Kidney epithelial cell (primary cell): ENCODE measurements at regions not wholly inside any gene's neighbourhood (a gene's known extent, or its start where the extent isn't known, plus 50 kb on each side); places are given as distances from the start of the nearest gene placed in this dataset.

ENCODE experiments used
- DNase-seq: peaks from one replicate; pipeline ENCODE4 v3.0.0-alpha.2; 2010; ENCODE audit warnings: low read depth
- H3K27me3 ChIP-seq: 2 replicates; pipeline ENCODE4 v1.6.0; 2011; ENCODE audit warnings: low read length; ENCODE audit not compliant: control insufficient read depth, insufficient read depth
- H3K36me3 ChIP-seq: 2 replicates; pipeline ENCODE4 v1.5.1; 2011; ENCODE audit warnings: low read length; ENCODE audit not compliant: control insufficient read depth, insufficient read depth
- H3K4me3 ChIP-seq: 2 replicates; pipeline ENCODE4 v1.5.1; 2011; ENCODE audit warnings: low read depth, mild to moderate bottlenecking, control low read depth, low read length
- CTCF ChIP-seq: IDR thresholded peaks from 2 replicates; pipeline ENCODE4 v1.5.1; 2011; ENCODE audit warnings: mild to moderate bottlenecking, moderate library complexity, low read length, control low read depth, inconsistent platforms; ENCODE audit not compliant: insufficient read depth, poor library complexity, severe bottlenecking

GRCh38 chr18:60445341-60445740 is 72.8 kb upstream of the MC4R start:
- no peak for TF ChIP-seq CTCF
- no peaks in the 10 kb centered on the region for H3K36me3 ChIP-seq
- H3K27me3 ChIP-seq, result no peaks in the 10 kb centered on the region
- no peak overlapping the region for H3K4me3 ChIP-seq
- DNase-seq, result no peak

- H3K36me3 ChIP-seq, result no peaks in the 10 kb centered on the region
- no peak overlapping the region for H3K4me3 ChIP-seq
- no peak for DNase-seq
- no peak for TF ChIP-seq CTCF
- H3K27me3 ChIP-seq, result no peaks in the 10 kb centered on the region
Measured at GRCh38 chr18:60446821-60447220, 74.2 kb upstream of the MC4R start.

GRCh38 chr18:60448487-60449267 is 76.1 kb upstream of the MC4R start:
- no peak for DNase-seq
- TF ChIP-seq CTCF, result no peak
- Histone ChIP-seq H3K36me3 (no peaks in the 10 kb centered on the region), H3K27me3 (no peaks in the 10 kb centered on the region), H3K4me3 (no peak overlapping the region)

GRCh38 chr18:60452421-60452820 is 79.8 kb upstream of the MC4R start:
- no peak for TF ChIP-seq CTCF
- Histone ChIP-seq H3K36me3 (no peaks in the 10 kb centered on the region), H3K4me3 (no peak overlapping the region), H3K27me3 (no peaks in the 10 kb centered on the region)
- DNase-seq, result no peak

- no peak for DNase-seq
- Histone ChIP-seq H3K27me3 (no peaks in the 10 kb centered on the region), H3K36me3 (no peaks in the 10 kb centered on the region), H3K4me3 (no peak overlapping the region)
- no peak for TF ChIP-seq CTCF
Measured at GRCh38 chr18:60466677-60467076, 94.1 kb upstream of the MC4R start.
